NOMO-1 treated with DMSO at 0.1 percent for 48 hours (cell line): ENCODE measurements at regions not wholly inside any gene's neighbourhood (a gene's known extent, or its start where the extent isn't known, plus 50 kb on each side); places are given as distances from the start of the nearest gene placed in this dataset.

Source experiments
- DNase-seq: peaks from one replicate; lab custom pipeline; 2025; ENCODE audit not compliant: unreplicated experiment; lab: John Stamatoyannopoulos, UW

DNA sequence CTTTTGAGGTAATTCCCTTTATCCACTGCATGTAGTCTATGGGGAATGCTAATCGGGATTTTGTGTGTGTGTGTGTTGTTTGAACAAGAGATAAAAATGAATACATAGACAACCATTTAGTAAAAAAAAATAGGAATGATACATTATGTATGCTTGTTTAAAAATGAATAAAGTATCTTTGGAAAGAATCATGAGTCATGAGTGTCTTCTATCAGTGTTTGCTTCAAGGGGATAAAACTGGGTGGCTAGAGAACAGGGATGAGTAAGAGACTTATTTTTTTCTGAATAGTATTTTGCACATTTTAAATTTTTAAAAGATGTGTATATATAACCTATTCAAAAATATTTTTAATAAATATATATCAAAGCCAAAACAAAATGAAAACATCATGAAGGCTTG is 839.4 kb upstream of the ADGRL4 start:
- DNase-seq: no peak

DNA sequence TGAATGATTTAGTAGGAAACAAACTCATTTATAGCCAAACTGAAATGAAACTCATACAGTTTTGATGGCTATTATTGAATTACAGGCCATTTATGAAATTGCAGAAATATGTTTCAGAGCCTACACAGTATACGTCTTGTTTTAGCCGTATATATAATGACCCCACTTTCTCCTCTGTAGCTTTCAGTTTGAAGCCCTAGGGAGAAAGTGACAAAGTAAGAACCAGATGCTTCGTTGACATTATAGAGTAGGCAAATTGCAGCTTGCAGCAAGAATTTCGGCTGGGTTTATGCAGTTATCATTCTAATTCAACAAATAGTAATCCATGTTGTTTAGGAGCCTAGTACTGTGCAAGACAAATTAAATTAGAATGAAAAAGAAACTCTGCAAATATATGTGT is 836.3 kb upstream of the ADGRL4 start:
- DNase-seq: no peak

DNA sequence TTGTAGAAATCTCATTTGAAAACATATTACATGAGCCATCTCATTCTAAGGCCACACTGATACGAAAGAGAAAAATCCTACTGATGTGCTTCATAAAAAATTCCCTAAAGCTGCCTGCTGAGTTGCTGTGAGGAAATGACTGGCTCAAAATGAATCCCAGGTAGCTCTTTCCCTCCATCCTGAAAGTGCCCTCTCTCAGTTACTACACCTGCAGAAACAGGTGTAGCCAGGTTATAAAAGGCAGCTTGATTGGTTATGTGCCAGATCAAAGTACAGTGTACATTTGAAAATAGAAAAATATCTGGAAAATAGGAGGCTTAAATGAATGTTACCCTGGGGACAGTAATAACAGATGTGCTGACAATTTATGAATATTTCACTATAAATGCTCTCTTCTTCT is 833.4 kb upstream of the ADGRL4 start:
- no peak for DNase-seq

DNA sequence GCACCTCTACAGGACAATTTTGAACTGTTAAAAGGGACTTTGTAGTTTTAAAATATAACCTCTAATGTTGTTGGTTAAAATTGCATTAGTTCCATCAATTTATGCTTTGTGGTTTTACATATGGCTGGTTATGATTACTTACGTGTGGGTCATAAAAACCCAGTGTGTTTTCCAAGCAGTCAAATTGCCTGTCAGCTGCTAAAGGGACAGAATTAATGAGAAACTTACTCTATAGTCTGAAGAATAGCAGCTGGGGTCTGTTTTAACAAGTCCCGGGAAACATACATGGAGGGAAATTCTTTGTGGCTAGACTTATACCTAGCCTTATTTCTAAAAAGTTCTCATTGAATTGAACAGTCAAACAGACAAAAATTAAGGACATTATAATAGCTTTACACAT is 820.9 kb upstream of the ADGRL4 start:
- no peak for DNase-seq

DNA sequence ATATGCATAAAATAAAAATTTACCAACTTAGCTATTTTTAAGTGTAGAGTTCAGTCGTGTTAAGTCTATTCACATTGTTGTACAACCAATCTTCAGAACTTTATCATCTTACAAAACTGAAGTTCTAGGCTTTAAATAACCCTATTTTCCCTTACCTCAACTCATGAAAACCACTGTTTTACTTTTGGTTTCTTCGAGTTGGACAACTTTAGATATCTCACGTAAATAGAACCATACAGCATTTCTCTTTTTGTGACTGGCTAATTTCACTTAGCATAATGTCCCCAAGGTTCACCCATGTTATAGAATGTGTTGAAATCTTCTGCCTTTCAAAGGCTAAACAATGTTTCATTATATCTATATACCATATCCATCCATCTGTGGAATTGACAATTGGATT is 819.0 kb upstream of the ADGRL4 start:
- DNase-seq: no peak

DNA sequence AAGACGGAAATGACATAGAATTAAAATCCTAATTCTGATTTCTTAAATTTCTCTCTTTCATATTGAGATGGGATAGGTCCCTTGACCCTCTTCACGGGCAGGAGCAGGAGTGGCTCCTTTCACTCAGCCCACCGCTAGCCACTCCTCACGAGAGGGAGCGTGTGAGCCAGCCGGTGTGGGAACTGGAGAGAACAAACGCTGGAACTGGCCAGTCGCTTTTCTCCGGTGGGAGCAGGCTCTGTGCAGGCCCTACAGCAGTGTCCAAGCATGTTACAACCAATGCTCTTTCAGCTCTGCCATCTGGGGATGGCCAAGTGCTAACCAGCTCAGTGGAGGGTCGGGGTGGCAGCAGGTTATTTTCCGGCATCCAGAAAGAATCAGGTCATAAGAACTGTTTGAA is 815.5 kb upstream of the ADGRL4 start:
- DNase-seq: no peak

DNA sequence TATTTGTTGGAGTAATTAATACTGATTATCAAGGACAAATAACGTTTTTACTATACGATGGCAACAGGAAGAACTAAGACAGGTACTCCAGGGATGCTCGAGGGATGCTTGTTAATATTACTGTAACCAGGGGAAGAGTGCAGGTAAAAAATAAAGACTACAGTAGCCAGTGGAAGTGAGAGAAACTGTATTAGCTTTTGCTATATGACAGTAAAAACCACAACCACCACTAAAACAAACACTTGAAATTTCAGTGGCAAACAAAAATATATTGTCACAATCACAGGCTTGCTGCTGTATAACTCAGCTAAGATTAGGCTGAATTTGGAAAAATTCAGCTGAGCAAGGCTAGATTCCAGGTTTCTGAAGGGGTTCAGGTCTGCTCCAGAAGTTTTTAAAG is 812.6 kb upstream of the ADGRL4 start:
- DNase-seq: no peak

DNA sequence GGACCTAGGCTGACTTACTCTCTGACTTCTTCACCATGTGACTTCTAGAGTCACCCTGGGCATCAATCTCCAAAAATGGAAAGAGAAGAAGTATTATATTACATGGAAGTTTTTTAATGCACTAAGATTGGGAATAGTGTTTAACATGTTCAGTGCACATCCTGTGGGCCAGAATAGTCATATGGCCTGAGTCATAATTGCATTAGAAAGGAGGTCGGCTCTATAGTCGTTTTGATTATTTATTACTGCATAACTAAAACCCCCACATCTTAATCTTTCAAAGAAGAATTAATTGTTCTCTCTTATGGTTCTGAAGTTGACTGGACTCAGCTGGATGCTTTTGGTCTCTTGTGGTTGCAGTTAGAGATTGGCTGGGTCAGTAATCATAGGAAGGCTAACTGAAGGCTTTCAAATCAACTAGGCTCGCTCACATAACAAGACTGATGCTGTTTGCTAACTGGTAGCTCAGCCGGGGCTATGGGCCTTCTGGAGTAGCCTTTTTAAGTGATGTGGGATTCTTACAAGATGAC is 810.6 kb upstream of the ADGRL4 start:
- DNase-seq: no peak

DNA sequence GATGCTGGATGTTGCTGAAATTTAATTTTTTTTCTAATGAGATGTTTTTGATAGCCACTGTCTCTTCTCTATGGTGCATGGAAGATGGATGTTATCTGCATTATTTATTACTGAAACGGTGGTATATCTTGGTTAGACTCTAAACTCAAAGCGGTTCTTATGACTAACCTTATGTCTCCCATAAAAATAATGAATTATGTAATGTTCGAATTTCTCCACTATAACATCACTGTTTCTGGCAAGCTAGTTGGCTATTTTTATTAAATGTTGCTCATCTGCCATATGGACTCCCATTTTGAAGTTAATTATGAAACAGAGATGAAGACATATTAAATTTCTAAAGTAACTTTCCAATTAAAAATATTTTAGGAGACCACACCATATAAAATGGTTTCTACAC is 808.6 kb upstream of the ADGRL4 start:
- DNase-seq: no peak

DNA sequence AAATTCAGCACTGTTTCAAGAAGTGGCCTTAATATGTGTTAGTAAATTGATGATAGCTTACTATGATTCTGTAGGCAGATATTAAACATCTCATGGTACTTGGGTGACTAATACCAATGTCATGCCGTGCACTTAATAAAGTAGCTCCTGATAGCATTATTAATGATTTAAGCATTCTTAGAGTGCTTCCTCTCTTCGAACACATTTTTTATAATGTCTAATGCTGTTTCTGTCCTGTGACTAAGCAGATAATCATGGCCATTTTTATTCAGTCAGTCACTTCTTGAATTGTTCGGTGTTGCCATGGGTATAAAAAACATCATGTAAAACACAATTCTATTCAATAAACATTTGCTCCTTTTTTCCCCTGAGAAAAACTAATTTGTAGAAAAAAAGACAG is 804.6 kb upstream of the ADGRL4 start:
- DNase-seq: no peak

DNA sequence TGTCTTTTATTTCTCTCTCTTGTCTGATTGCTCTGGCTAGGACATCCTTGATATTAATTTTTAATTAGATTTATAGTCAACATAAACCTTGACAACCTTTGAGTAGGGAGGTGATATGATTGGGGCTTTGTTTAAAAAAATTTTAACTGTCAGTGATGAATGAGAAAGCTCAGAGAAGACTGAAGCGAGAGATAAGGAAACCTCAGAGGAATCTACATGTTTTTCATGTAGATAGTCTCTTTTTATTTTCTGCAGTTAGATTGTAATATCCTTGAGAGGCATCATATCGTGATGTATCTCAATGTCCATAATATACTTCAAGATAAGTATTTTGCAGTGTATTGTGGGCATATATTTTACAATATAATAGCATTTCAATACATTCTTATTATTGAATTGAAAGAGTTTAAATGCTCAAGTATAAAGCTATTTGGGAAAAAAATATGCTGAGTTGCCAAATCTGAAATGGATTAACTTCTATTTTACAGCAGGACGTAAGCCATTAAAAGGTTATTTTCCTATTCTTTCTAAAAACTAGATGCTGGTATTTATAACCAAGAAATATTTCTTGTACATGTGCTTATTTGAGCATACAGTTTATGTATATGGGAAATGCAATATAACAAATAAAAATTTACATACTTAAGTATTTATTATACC is 802.4 kb upstream of the ADGRL4 start:
- no peak for DNase-seq

DNA sequence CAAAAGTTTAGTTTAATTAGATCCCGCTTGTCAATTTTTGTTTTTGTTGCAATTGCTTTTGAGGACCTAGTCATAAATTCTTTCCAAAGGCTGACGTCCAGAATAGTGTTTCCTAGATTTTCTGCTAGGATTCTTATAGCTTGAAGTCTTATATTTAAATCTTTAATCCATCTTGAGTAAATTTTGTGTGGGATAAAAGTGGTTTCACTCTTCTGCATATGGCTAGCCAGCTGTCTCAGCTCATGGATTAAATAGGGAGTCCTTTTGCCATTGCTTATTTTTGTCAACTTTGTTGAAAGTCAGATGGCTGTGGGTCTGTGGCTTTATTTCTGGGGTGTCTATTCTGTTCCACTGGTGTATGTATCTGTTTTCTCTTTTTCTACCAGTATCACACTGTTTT is 801.3 kb upstream of the ADGRL4 start:
- no peak for DNase-seq

DNA sequence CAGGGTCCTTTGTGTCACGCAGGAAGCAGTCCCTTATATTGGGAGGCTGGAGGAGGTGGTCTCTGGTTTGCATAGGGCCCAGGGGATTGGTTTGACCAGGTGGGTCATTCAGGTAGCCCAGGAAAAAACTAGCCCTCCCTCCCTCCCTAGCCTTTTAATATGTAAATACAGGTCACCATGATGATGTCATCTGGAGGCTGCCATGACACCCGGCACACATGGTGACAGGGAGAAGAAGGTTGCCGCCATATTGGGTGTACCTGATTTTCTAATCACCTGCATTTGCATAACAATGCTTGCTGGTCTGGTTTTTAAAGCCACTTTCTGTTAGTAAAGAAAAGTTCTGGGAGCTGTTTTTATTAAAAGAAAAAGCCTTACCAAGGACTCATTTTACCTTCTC is 791.0 kb upstream of the ADGRL4 start:
- no peak for DNase-seq

DNA sequence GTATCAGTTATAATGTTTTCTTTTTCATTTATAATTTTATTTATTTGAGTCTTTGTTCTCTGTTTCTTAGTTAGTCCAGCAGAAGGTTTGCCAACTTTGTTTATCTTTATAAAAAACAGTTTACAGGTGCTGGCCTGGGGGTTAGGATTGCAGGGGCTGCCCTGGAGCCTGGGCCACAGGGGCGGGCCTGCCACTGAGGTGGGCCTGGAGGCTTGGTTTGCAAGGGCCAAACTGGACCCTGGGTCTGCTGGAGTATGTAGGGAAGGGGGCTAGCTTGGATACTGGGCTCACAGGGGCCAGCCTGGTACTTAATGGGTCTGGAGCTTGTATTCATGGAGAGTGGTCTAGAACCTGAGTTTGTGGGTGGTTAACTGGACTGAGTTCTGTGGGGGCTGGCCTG is 789.9 kb upstream of the ADGRL4 start:
- no peak for DNase-seq

DNA sequence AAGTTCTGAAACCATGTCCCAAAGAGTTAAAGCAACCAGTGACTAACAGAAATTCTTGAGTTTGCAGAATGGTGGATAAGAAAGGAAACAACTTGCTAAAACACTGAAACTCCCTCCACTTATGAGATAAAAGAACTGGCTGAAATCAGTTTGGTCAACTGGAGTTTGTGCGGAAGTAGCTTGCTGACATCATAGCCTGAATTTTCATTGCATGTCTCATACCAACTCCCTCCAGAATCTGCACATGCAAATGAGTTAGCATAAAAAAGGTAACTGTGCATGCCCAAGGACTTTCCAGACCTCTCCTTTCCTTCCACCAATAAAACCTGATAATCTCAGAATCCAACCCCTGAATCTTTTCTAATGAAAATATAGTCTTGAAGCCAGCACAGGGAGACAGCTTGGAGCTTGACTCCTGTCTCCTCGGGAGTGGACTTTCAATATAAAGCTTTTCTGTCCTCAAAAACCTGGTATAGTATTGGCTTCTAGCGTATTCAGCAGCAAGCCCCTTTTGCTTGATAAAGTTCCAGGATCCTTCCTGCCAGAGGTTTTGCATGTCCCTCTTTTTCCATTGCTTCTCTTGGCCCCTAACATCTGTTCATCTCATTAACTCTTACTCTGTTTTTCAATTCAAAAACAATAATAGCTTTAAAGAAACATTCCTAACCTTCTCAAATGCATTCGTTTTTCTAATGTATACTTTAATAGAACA is 785.8 kb upstream of the ADGRL4 start:
- no peak for DNase-seq

DNA sequence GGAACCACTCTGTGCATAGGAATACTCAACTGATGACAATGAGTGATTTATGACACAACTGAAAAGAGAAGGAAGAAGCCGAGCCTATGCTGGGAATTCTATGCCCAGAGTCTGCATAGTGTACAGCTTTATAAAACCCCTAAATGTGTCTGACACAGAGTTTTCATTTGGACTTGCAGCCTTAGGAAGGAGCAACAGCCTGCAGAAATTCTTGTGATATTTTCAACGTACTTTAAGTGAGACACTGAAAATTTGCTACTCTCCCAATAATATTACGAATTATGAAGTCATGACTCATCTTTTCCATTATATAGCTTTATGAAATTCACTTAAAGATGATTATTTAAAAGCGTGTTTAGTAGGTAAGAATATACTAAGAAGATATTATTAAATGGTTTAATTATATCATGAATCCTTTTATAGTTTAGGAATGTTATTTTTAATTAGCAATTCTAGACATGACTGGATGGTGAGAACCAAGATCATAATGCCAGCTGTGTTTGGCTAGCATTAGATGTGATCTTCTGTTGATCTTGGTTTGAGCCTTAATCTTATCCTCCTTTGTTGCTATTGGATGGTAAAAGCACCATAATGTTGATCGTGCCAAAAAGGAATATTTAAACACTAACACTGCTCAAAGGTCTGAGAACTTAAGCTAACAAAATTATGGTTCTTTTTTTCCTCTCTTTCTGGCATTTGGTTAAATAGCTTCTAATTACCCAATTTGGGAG is 785.1 kb upstream of the ADGRL4 start:
- DNase-seq: no peak

DNA sequence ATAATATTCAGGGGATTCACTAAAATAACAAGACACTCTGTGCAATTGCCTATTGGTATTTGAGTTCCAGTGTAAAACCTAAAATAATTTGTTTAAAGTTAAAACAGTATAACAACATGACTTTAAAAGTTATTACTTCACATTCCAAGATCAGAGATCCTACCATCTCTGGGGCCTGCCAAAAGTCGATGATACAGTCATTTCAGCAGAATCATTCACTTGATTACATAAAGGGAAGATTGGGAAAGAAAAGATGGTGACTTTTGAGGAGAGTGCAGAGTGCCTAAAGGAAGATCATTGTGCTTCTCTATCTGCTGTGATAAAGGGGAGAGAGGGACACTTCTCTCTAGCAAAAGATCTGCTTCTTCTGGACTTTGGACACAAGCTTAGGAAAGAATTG is 784.4 kb upstream of the ADGRL4 start:
- no peak for DNase-seq

DNA sequence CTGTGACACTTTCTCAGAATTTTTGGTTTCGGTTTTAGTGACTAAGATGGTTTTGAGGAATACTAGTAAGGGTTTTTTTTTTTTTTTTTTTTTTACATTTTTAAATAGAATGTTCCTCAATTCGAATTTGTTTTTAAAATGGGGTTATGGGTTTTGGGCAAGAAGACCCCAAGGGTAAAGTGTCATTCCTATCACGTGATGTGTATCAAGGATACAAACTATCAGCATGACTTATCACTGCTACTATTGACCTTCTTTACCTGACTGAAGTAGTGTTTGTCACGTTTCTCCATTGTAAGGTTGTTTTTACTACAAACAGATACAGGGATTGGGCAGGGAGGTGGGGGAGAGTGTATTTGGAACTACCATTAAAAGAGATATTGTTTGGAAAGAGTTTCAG is 781.1 kb upstream of the ADGRL4 start:
- no peak for DNase-seq

DNA sequence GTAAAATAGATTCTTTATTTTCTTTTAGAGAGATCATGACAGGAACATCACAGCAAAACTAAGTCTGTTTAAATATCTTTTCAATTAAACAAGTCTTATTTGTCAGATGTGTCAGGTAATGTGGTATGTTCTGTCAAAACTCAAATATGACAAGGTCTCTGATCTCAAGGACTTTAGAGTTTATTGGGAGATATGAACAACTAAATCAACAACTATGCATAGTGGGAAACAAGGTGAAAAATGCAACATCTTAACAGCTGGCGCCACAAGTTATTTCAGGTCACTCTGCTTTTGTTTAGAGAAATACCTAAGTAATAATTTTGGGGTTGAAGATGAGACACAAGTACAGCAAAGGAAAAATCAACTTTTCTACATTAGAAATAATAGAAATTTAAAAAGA is 779.4 kb upstream of the ADGRL4 start:
- DNase-seq: no peak

DNA sequence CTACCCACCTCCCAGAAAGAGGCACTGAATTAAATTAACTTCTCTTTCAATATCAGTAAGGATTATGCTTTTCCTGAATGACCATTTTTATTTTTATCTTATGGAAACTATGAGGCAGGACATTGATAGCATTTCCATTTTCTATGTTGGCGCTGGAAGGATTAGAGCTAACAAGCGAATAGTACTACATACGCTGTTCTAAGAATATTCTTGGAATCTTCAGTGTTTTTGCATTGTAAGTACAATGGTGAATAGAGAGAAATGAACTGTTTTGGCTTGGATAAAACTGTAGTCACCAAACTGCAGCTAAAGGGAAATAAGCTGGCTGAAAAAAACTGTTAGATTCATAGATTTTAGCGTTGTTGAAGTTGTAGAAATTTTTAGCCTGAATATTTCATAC is 779.0 kb upstream of the ADGRL4 start:
- DNase-seq: no peak

DNA sequence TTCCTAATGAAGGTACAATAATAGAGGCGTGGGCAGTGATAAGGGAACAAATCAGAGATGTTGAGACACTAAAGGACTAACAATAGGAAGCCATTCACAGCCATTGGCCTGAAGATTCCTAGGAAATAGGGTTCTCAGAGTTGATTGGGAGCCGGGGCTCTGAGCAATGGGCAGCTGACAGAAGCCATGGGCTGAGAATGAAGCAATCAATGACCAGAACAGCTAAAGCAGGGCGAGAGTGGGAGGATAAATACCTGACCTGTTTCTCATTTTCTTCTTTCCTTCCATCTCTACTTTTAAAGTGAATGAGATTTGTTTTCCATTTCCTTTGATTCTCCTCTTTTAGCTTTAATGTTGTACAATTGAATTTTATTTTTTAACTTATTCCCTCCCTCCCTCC is 774.7 kb upstream of the ADGRL4 start:
- DNase-seq: no peak
